DND-41 (cell line): ENCODE measurements at regions not wholly inside any gene's neighbourhood (a gene's known extent, or its start where the extent isn't known, plus 50 kb on each side); places are given as distances from the start of the nearest gene placed in this dataset.
A peak's percentile ranks its signal among the peaks of the same experiment; 100 is the strongest.

Experiments used
- ATAC-seq: fragments of 200-7000 bp; cut with Tn5 transposase; 3 replicates; pipeline ENCODE4 v1.9.1; 2021; ENCODE audit warnings: low read depth; ENCODE audit not compliant: insufficient read depth
- DNase-seq: peaks from one replicate; pipeline ENCODE4 v3.0.0-alpha.2; 2020
- H2AFZ ChIP-seq: 2 replicates; pipeline ENCODE4 v1.6.0; 2012; ENCODE audit warnings: low read depth, low read length
- H3K27ac ChIP-seq: 2 replicates; pipeline ENCODE4 v1.5.1; 2012; ENCODE audit warnings: low read length, inconsistent platforms
- H3K27me3 ChIP-seq: fragments of 200-600 bp; sonication (generic); 2 replicates; pipeline ENCODE4 v1.6.0; 2012; ENCODE audit warnings: low read length, mild to moderate bottlenecking, inconsistent platforms; ENCODE audit not compliant: insufficient read depth, poor library complexity
- H3K36me3 ChIP-seq: 2 replicates; pipeline ENCODE4 v1.5.1; 2012; ENCODE audit warnings: low read length, inconsistent platforms; ENCODE audit not compliant: insufficient read depth
- H3K4me1 ChIP-seq: 2 replicates; pipeline ENCODE4 v1.5.1; 2012; ENCODE audit warnings: mild to moderate bottlenecking, low read length; ENCODE audit not compliant: insufficient read depth
- H3K4me2 ChIP-seq: 2 replicates; pipeline ENCODE4 v1.6.0; 2012; ENCODE audit warnings: mild to moderate bottlenecking, moderate library complexity, low read length, inconsistent platforms; ENCODE audit not compliant: insufficient read depth
- H3K4me3 ChIP-seq, 2 experiments: fragments of 200-600 bp in 1 of 2; shearing (Covaris generic) in 1 of 2; 2 replicates each; pipeline ENCODE4 v1.5.1; 2012 to 2016; ENCODE audit warnings: inconsistent platforms in 2 of 2, low read length in 2 of 2, mild to moderate bottlenecking in 2 of 2, low read depth in 1 of 2, moderate library complexity in 1 of 2
- H3K79me2 ChIP-seq: 2 replicates; pipeline ENCODE4 v1.6.0; 2012; ENCODE audit warnings: low read length, inconsistent platforms; ENCODE audit not compliant: insufficient read depth
- H3K9ac ChIP-seq: 2 replicates; pipeline ENCODE4 v1.6.0; 2012; ENCODE audit warnings: low read depth, mild to moderate bottlenecking, inconsistent platforms, low read length, moderate library complexity
- H3K9me3 ChIP-seq: 2 replicates; pipeline ENCODE4 v1.5.1; 2012; ENCODE audit warnings: low read length, moderate library complexity, mild to moderate bottlenecking, inconsistent platforms; ENCODE audit not compliant: insufficient read depth, severe bottlenecking
- H4K20me1 ChIP-seq: 2 replicates; pipeline ENCODE4 v1.6.0; 2012; ENCODE audit warnings: low read length; ENCODE audit not compliant: insufficient read depth
- EZH2 ChIP-seq: IDR thresholded peaks from 3 replicates; pipeline ENCODE4 v1.6.1; 2012; ENCODE audit warnings: borderline replicate concordance, low read depth, mild to moderate bottlenecking, moderate library complexity, low read length, inconsistent platforms; ENCODE audit not compliant: severe bottlenecking
- TF ChIP-seq, protein P1 (sequence below): IDR thresholded peaks from 2 replicates; pipeline ENCODE4 v1.5.1; 2012; ENCODE audit warnings: borderline replicate concordance, low read length, moderate library complexity, mild to moderate bottlenecking; ENCODE audit not compliant: poor library complexity, severe bottlenecking; ENCODE audit errors: extremely low read depth

DNA sequence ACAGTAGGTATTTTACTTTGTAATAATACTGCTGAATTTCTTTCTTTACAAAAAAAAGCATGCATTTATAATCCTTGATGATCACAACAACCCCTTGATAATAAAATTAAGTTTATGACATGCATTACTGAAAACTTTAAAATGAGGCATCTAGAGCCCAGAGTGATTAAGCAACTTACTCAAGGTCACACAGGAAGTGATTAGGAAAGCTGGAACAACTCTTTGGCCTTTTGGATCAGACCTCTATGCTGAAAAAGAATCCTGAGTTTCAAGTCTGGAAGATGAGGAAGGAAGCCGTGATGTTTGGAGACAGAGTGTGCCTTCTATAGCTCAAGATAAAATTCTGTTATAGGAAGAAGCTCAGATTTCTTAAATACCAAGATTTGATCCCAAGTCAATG, 105.0 kb upstream of the ATP8B1 start:
- Histone ChIP-seq H3K27me3 (no peaks in the 10 kb centered on the region), H3K4me3 (no peak overlapping the region), H3K36me3 (no peaks in the 10 kb centered on the region), H3K27ac (no peak overlapping the region), H3K79me2 (no peaks in the 10 kb centered on the region), H3K9me3 (no peaks in the 10 kb centered on the region), H3K4me2 (no peak overlapping the region), H2AFZ (no peak overlapping the region), H4K20me1 (no peaks in the 10 kb centered on the region), H3K9ac (no peak overlapping the region), H3K4me1 (no peaks in the 10 kb centered on the region)
- DNase-seq = no peak
- TF ChIP-seq EZH2 = no peak
- TF ChIP-seq, protein P1, sequence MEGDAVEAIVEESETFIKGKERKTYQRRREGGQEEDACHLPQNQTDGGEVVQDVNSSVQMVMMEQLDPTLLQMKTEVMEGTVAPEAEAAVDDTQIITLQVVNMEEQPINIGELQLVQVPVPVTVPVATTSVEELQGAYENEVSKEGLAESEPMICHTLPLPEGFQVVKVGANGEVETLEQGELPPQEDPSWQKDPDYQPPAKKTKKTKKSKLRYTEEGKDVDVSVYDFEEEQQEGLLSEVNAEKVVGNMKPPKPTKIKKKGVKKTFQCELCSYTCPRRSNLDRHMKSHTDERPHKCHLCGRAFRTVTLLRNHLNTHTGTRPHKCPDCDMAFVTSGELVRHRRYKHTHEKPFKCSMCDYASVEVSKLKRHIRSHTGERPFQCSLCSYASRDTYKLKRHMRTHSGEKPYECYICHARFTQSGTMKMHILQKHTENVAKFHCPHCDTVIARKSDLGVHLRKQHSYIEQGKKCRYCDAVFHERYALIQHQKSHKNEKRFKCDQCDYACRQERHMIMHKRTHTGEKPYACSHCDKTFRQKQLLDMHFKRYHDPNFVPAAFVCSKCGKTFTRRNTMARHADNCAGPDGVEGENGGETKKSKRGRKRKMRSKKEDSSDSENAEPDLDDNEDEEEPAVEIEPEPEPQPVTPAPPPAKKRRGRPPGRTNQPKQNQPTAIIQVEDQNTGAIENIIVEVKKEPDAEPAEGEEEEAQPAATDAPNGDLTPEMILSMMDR = no peak
- no peak for ATAC-seq

- DNase-seq (no peak), ATAC-seq (no peak)
- no peaks in the 10 kb centered on the region for H3K27me3 ChIP-seq
- H3K27ac ChIP-seq = no peak overlapping the region
- no peaks in the 10 kb centered on the region for H3K4me1 ChIP-seq
- H3K9me3 ChIP-seq = no peaks in the 10 kb centered on the region
- no peak overlapping the region for H2AFZ ChIP-seq
- TF ChIP-seq, protein P1 = no peak
- no peak for TF ChIP-seq EZH2
- H3K4me3 ChIP-seq = no peak overlapping the region
- H3K36me3 ChIP-seq = no peaks in the 10 kb centered on the region
- no peak overlapping the region for H3K9ac ChIP-seq
- H3K79me2 ChIP-seq = no peaks in the 10 kb centered on the region
- no peaks in the 10 kb centered on the region for H4K20me1 ChIP-seq
- H3K4me2 ChIP-seq = no peak overlapping the region
Measured at GRCh38 chr18:57907550-57907949, 104.4 kb upstream of the ATP8B1 start.

DNA sequence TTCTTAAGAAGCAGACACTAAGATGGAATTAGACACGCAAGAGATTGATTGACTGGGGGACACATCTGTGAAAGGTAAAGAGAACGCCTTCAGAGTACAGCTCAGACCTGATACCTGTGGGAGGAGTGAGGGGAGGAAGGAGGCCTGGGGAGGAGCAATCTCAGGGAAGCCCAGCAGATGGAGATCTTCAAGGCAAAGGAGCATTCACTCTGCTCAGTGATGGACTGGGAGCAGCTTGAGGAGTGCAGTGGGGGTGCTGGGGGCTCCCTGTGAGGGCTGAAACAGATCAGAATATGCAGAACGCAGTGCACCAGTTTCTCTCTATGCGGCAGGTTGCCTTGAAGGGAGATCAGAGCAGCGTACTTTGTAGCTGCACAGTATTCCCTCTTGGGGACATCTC, 103.7 kb upstream of the ATP8B1 start:
- Histone ChIP-seq H3K4me1 (no peaks in the 10 kb centered on the region), H3K9ac (no peak overlapping the region), H3K27ac (no peak overlapping the region), H2AFZ (no peak overlapping the region), H3K4me2 (no peak overlapping the region), H3K9me3 (no peaks in the 10 kb centered on the region), H3K36me3 (no peaks in the 10 kb centered on the region), H3K4me3 (no peak overlapping the region), H4K20me1 (no peaks in the 10 kb centered on the region), H3K79me2 (no peaks in the 10 kb centered on the region), H3K27me3 (no peaks in the 10 kb centered on the region)
- DNase-seq = no peak
- TF ChIP-seq EZH2 = no peak
- TF ChIP-seq, protein P1 = peak; percentile 9
- no peak for ATAC-seq

DNA sequence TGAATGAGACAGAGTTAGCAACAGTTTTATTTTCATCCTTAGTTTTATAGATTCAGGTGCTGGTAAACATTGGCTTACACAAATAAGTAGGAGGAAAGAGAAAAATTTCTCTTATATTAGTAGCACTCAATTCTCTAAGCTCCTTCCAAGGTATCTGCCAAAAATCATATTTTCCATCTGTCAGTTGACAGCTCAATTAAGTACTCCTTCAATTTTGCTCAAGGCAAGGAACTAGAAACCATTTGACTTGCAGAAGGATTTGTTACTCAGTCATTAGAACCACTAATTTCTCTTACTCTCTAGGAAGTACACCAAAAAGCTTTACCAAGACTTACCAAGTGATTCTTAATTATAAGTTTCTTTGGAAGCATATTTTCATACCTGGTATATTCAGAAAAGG, 101.4 kb upstream of the ATP8B1 start:
- TF ChIP-seq, protein P1 = no peak
- TF ChIP-seq EZH2 = no peak
- Histone ChIP-seq H2AFZ (no peak overlapping the region), H3K4me2 (no peak overlapping the region), H3K9me3 (no peaks in the 10 kb centered on the region), H3K4me3 (no peak overlapping the region), H3K79me2 (no peaks in the 10 kb centered on the region), H3K27ac (no peak overlapping the region), H3K9ac (no peak overlapping the region), H4K20me1 (no peaks in the 10 kb centered on the region), H3K36me3 (no peaks in the 10 kb centered on the region), H3K4me1 (no peaks in the 10 kb centered on the region), H3K27me3 (peaks cover under 1% of the 10 kb centered on the region)
- ATAC-seq (no peak), DNase-seq (no peak)
